Upper lobe of left lung (tissue), 6 donors: ENCODE measurements at regions not wholly inside any gene's neighbourhood (a gene's known extent, or its start where the extent isn't known, plus 50 kb on each side); places are given as distances from the start of the nearest gene placed in this dataset.
A peak's percentile ranks its signal among the peaks of the same experiment; 100 is the strongest.
"Not testable (repeated sequence)": the region's sequence is repeated elsewhere in the genome, so short reads cannot be mapped to it uniquely, and the experiment has no call there.

Experiments
- ATAC-seq, 2 donors: fragments of 200-7000 bp; cut with Tn5 transposase; one replicate each; pipeline ENCODE4 v1.9.1; 2022; ENCODE audit warnings: mild to moderate bottlenecking in 2 of 2, moderate library complexity in 2 of 2; ENCODE audit not compliant: low FRiP score in 2 of 2
- DNase-seq, 2 donors: peaks; one replicate each; pipeline ENCODE4 v3.0.0-alpha.2; 2019 to 2020
- H3K27ac ChIP-seq, 4 donors: fragments of 200-600 bp; sonication (generic); one replicate each; pipeline ENCODE4 v1.5.1; 2016 to 2019
- H3K27me3 ChIP-seq, 4 donors: fragments of 200-600 bp; sonication (generic); one replicate each; pipeline ENCODE4 v1.5.1; 2017 to 2019
- H3K36me3 ChIP-seq, 4 donors: fragments of 200-600 bp; sonication (generic); one replicate each; pipeline ENCODE4 v1.5.1; 2016 to 2019
- H3K4me1 ChIP-seq, 4 donors: fragments of 200-600 bp; sonication (generic); one replicate each; pipeline ENCODE4 v1.5.1; 2018 to 2019
- H3K4me3 ChIP-seq, 4 donors: fragments of 200-600 bp; sonication (generic); one replicate each; pipeline ENCODE4 v1.5.1; 2017 to 2019; ENCODE audit warnings: mild to moderate bottlenecking in 2 of 4, moderate library complexity in 1 of 4
- H3K9me3 ChIP-seq, 4 donors: fragments of 200-600 bp; sonication (generic); one replicate each; pipeline ENCODE4 v1.5.1; 2018 to 2019
- CTCF ChIP-seq, 6 experiments: fragments of 450-650 bp in 4 of 6; fragments of 200-600 bp in 2 of 6; sonication (generic) in 2 of 6; IDR thresholded peaks; one replicate each; pipeline ENCODE4 v1.5.1; 2016 to 2019; ENCODE audit warnings: antibody characterized with exemption in 6 of 6
- EP300 ChIP-seq, 4 donors: sonication (generic); formaldehyde crosslinking; IDR thresholded peaks; one replicate each; pipeline ENCODE4 v1.5.1; 2017; ENCODE audit warnings: antibody characterized with exemption in 4 of 4, control low read depth in 2 of 4
- POLR2A ChIP-seq, 4 donors: fragments of 450-650 bp; IDR thresholded peaks; one replicate each; pipeline ENCODE4 v1.5.1; 2016 to 2017; ENCODE audit warnings: antibody characterized with exemption in 4 of 4, mild to moderate bottlenecking in 2 of 4
- POLR2AphosphoS5 ChIP-seq, 2 donors: sonication (generic); formaldehyde crosslinking; IDR thresholded peaks; one replicate each; pipeline ENCODE4 v1.5.1; 2017; ENCODE audit warnings: antibody characterized with exemption in 2 of 2
- WGBS, 2 donors: methylation state at CpG; one replicate each; pipeline ENCODE4 v1.1.5; 2017 to 2018; 5-methylcytosine and 5-hydroxymethylcytosine counted together
- donor health status: DM: no; HTN: no; CAD: no; lungs with moderate emphysema.
- donor health status: DM: no; HTN: yes; CAD: no; lungs with severe emphysema.

GRCh38 chr1:72997041-72997440, 714.7 kb upstream of the NEGR1 start:
- DNase-seq (no peak), ATAC-seq (no peak)
- no peak overlapping the region for H3K27ac ChIP-seq
- no peak for TF ChIP-seq POLR2AphosphoS5 (IDR thresholded peaks at IDR 0.05)
- H3K36me3 ChIP-seq: no peaks in the 10 kb centered on the region
- 67 to 89% methylated on average over 3 of the region's 3 CpGs for WGBS, 2 donors
- H3K9me3 ChIP-seq: no peaks in the 10 kb centered on the region
- no peaks in the 10 kb centered on the region for H3K27me3 ChIP-seq
- no peaks in the 10 kb centered on the region for H3K4me1 ChIP-seq
- H3K4me3 ChIP-seq: no peak overlapping the region

GRCh38 chr1:72987871-72988270, 705.5 kb upstream of the NEGR1 start:
- H3K4me3 ChIP-seq, H3K9me3 ChIP-seq, H3K27me3 ChIP-seq, H3K4me1 ChIP-seq, H3K27ac ChIP-seq, DNase-seq, ATAC-seq, H3K36me3 ChIP-seq: not testable (repeated sequence)
- WGBS, 2 donors: 83 to 86% methylated on average over 4 of the region's 4 CpGs

- Histone ChIP-seq H3K27me3 (no peaks in the 10 kb centered on the region), H3K27ac (no peak overlapping the region), H3K36me3 (no peaks in the 10 kb centered on the region), H3K4me1 (no peaks in the 10 kb centered on the region), H3K4me3 (no peak overlapping the region), H3K9me3 (no peaks in the 10 kb centered on the region)
- DNase-seq: no peak
- WGBS, 2 donors: 86% methylated on average over 2 of the region's 2 CpGs
- no peak for ATAC-seq
- no peak for TF ChIP-seq POLR2AphosphoS5 (IDR thresholded peaks at IDR 0.05)
- TF ChIP-seq POLR2A (IDR thresholded peaks at IDR 0.05): no peak
- TF ChIP-seq EP300 (IDR thresholded peaks at IDR 0.05): no peak
- TF ChIP-seq CTCF (IDR thresholded peaks at IDR 0.05): no peak
Observed at GRCh38 chr1:72986591-72987290, 704.4 kb upstream of the NEGR1 start.

GRCh38 chr1:72985024-72985423, 702.7 kb upstream of the NEGR1 start:
- H3K4me3 ChIP-seq, H3K36me3 ChIP-seq, DNase-seq, H3K27ac ChIP-seq, H3K9me3 ChIP-seq, H3K4me1 ChIP-seq, H3K27me3 ChIP-seq, ATAC-seq: not testable (repeated sequence)
- 90 to 93% methylated on average over 11 of the region's 11 CpGs for whole genome bisulfite sequencing, 2 donors

- 88 to 89% methylated on average over 15 of the region's 15 CpGs for WGBS, 2 donors
- H3K27me3 ChIP-seq: not testable (repeated sequence)
Observed at GRCh38 chr1:72983011-72983410, 700.7 kb upstream of the NEGR1 start.

GRCh38 chr1:72969461-72969860, 687.1 kb upstream of the NEGR1 start:
- ATAC-seq (no peak), DNase-seq (no peak)
- WGBS, 2 donors: 86% methylated on average over 1 of the region's 1 CpG
- Histone ChIP-seq H3K27me3 (no peaks in the 10 kb centered on the region), H3K4me1 (no peaks in the 10 kb centered on the region), H3K36me3 (no peaks in the 10 kb centered on the region), H3K9me3 (no peaks in the 10 kb centered on the region), H3K4me3 (no peak overlapping the region), H3K27ac (no peak overlapping the region)
- TF ChIP-seq CTCF (IDR thresholded peaks at IDR 0.05) (no peak), EP300 (IDR thresholded peaks at IDR 0.05) (no peak), POLR2AphosphoS5 (IDR thresholded peaks at IDR 0.05) (no peak), POLR2A (IDR thresholded peaks at IDR 0.05) (no peak)

More at GRCh38 chr1:72983011-72983410, 700.7 kb upstream of the NEGR1 start:
- not testable (repeated sequence) for H3K36me3 ChIP-seq, H3K4me1 ChIP-seq, H3K27ac ChIP-seq, H3K4me3 ChIP-seq, H3K9me3 ChIP-seq, ATAC-seq
- DNase-seq: peak in 1 of 2 donors; percentile 38

GRCh38 chr1:72954943-72955342, 672.6 kb upstream of the NEGR1 start:
- TF ChIP-seq POLR2A (IDR thresholded peaks at IDR 0.05): no peak
- DNase-seq: no peak
- Histone ChIP-seq H3K27me3 (no peaks in the 10 kb centered on the region), H3K27ac (no peak overlapping the region), H3K36me3 (no peaks in the 10 kb centered on the region), H3K9me3 (no peaks in the 10 kb centered on the region), H3K4me3 (no peak overlapping the region), H3K4me1 (no peaks in the 10 kb centered on the region)
- no peak for ATAC-seq

GRCh38 chr1:72950900-72951299, 668.6 kb upstream of the NEGR1 start:
- H3K9me3 ChIP-seq, H3K27me3 ChIP-seq, ATAC-seq, H3K27ac ChIP-seq, H3K4me1 ChIP-seq, H3K36me3 ChIP-seq, H3K4me3 ChIP-seq, DNase-seq: not testable (repeated sequence)
- WGBS, 2 donors: 66 to 74% methylated on average over 3 of the region's 3 CpGs
